ENCODE measurements at regions not wholly inside any gene's neighbourhood (a gene's known extent, or its start where the extent isn't known, plus 50 kb on each side); places are given as distances from the start of the nearest gene placed in this dataset.

- no peak for TF ChIP-seq EZH2 (IDR thresholded peaks at IDR 0.05; ENCODE audit: insufficient read depth, poor library complexity, severe bottlenecking)
- TF ChIP-seq EZH2phosphoT487 (IDR thresholded peaks at IDR 0.05; ENCODE audit: insufficient read depth, low read depth): no peak
Observed at GRCh38 chr10:4511509-4511908, 314.5 kb upstream of the AKR1E2 start.
